Natural killer cell (primary cell): ENCODE measurements at regions not wholly inside any gene's neighbourhood (a gene's known extent, or its start where the extent isn't known, plus 50 kb on each side); places are given as distances from the start of the nearest gene placed in this dataset.

Experiments
- ATAC-seq, 3 donors: fragments of 150-1000 bp in 2 of 3; fragments of 200-7000 bp in 1 of 3; cut with Tn5 transposase; 1 replicate in 1 of 3; 2 replicates in 2 of 3; pipeline ENCODE4 v1.10.0; 2021; ENCODE audit warnings: mild to moderate bottlenecking in 2 of 3, moderate library complexity in 2 of 3
- DNase-seq, 2 donors: peaks; one replicate each; pipeline versions ENCODE4 v3.0.0 to v3.0.0-alpha.2; 2013 to 2021; ENCODE audit warnings: mixed read lengths in 1 of 2
- H3K27ac ChIP-seq: one replicate; pipeline ENCODE4 v1.5.1; 2013; ENCODE audit warnings: mild to moderate bottlenecking, low read length
- H3K27me3 ChIP-seq: one replicate; pipeline ENCODE4 v1.6.1; 2013; ENCODE audit warnings: low read length; ENCODE audit not compliant: control insufficient read depth, insufficient read depth
- H3K36me3 ChIP-seq: one replicate; pipeline ENCODE4 v1.6.1; 2013; ENCODE audit warnings: low read length; ENCODE audit not compliant: control insufficient read depth, insufficient read depth
- H3K4me1 ChIP-seq: one replicate; pipeline ENCODE4 v1.6.1; 2013; ENCODE audit warnings: low read length; ENCODE audit not compliant: control insufficient read depth, insufficient read depth
- H3K4me3 ChIP-seq: one replicate; pipeline ENCODE4 v1.5.1; 2013; ENCODE audit warnings: low read length
- H3K9me3 ChIP-seq: one replicate; pipeline ENCODE4 v1.6.1; 2013; ENCODE audit warnings: low read length; ENCODE audit not compliant: control insufficient read depth, insufficient read depth
- H3K27ac Mint-ChIP-seq, 2 donors: one replicate each; pipeline ENCODE4 v1.8.0; 2022; ENCODE audit warnings: mild to moderate bottlenecking in 2 of 2, mixed read lengths in 2 of 2, moderate library complexity in 1 of 2
- H3K27me3 Mint-ChIP-seq, 2 donors: one replicate each; pipeline ENCODE4 v1.8.0; 2022; ENCODE audit warnings: low read depth in 2 of 2, mixed read lengths in 2 of 2
- H3K36me3 Mint-ChIP-seq: one replicate; pipeline ENCODE4 v1.8.0; 2022; ENCODE audit warnings: mixed read lengths
- H3K4me1 Mint-ChIP-seq, 2 donors: one replicate each; pipeline ENCODE4 v1.8.0; 2022; ENCODE audit warnings: mixed read lengths in 2 of 2
- H3K4me3 Mint-ChIP-seq: one replicate; pipeline ENCODE4 v1.8.0; 2022; ENCODE audit warnings: mild to moderate bottlenecking, moderate library complexity, mixed read lengths
- H3K9me3 Mint-ChIP-seq, 2 donors: one replicate each; pipeline ENCODE4 v1.8.0; 2022; ENCODE audit warnings: mixed read lengths in 2 of 2
- CTCF ChIP-seq: fragments of 200-600 bp; IDR thresholded peaks from one replicate; pipeline ENCODE4 v1.8.0; 2022; ENCODE audit warnings: antibody characterized with exemption
- WGBS: methylation state at CpG from one replicate; pipeline ENCODE4 v1.1.7; 2013; ENCODE audit warnings: missing lambda C conversion rate; ENCODE audit not compliant: insufficient coverage; 5-methylcytosine and 5-hydroxymethylcytosine counted together
- intact Hi-C: fragments of 100-400 bp; cut with micrococcal nuclease; formaldehyde crosslinking; loops from one replicate; pipeline ENCODE4 v1.14.2; 2022

- no peak overlapping the region for H3K27ac Mint-ChIP-seq
- no peak for DNase-seq
- H3K27me3 ChIP-seq, result no peaks in the 10 kb centered on the region
- 86% methylated on average over 4 of the region's 5 CpGs for WGBS
- H3K4me3 ChIP-seq, result no peak overlapping the region
- H3K9me3 ChIP-seq, result no peaks in the 10 kb centered on the region
- H3K4me1 Mint-ChIP-seq, result no peaks in the 10 kb centered on the region
- TF ChIP-seq CTCF, result no peak
- intact Hi-C loops, result no loop called here
- H3K9me3 Mint-ChIP-seq, result peaks cover 9 to 10% of the 10 kb centered on the region in 2 donors
- H3K36me3 ChIP-seq, result no peaks in the 10 kb centered on the region
- no peak for ATAC-seq
- no peaks in the 10 kb centered on the region for H3K4me1 ChIP-seq
- no peak overlapping the region for H3K4me3 Mint-ChIP-seq
- H3K27ac ChIP-seq, result no peak overlapping the region
- no peaks in the 10 kb centered on the region for H3K27me3 Mint-ChIP-seq
- no peaks in the 10 kb centered on the region for H3K36me3 Mint-ChIP-seq
Observed at GRCh38 chr12:63508543-63508942, 159.8 kb downstream of the DPY19L2 start.

- Mint-ChIP-seq H3K4me1 (no peaks in the 10 kb centered on the region), H3K27ac (no peak overlapping the region), H3K27me3 (no peaks in the 10 kb centered on the region), H3K36me3 (no peaks in the 10 kb centered on the region), H3K9me3 (peaks cover 7 to 9% of the 10 kb centered on the region in 2 donors), H3K4me3 (no peak overlapping the region)
- H3K27ac ChIP-seq, result no peak overlapping the region
- H3K4me3 ChIP-seq, result no peak overlapping the region
- WGBS, result 91% methylated on average over 6 of the region's 6 CpGs
- H3K27me3 ChIP-seq, result no peaks in the 10 kb centered on the region
- ATAC-seq, result no peak
- no peak for TF ChIP-seq CTCF
- H3K9me3 ChIP-seq, result no peaks in the 10 kb centered on the region
- DNase-seq, result no peak
- no peaks in the 10 kb centered on the region for H3K36me3 ChIP-seq
- intact Hi-C loops, result no loop called here
- H3K4me1 ChIP-seq, result no peaks in the 10 kb centered on the region
Observed at GRCh38 chr12:63499567-63499966, 168.7 kb downstream of the DPY19L2 start.

GRCh38 chr12:63498239-63498638 is 170.1 kb downstream of the DPY19L2 start:
- DNase-seq, result no peak
- Mint-ChIP-seq H3K4me1 (no peaks in the 10 kb centered on the region), H3K4me3 (no peak overlapping the region), H3K36me3 (no peaks in the 10 kb centered on the region), H3K27ac (no peak overlapping the region), H3K27me3 (no peaks in the 10 kb centered on the region), H3K9me3 (peaks cover 7% of the 10 kb centered on the region in 2 donors)
- no peaks in the 10 kb centered on the region for H3K27me3 ChIP-seq
- no peak for TF ChIP-seq CTCF
- no peaks in the 10 kb centered on the region for H3K36me3 ChIP-seq
- H3K9me3 ChIP-seq, result no peaks in the 10 kb centered on the region
- no peaks in the 10 kb centered on the region for H3K4me1 ChIP-seq
- ATAC-seq, result no peak
- intact Hi-C loops, result no loop called here
- H3K27ac ChIP-seq, result no peak overlapping the region
- H3K4me3 ChIP-seq, result no peak overlapping the region

- Histone ChIP-seq H3K4me1 (no peaks in the 10 kb centered on the region), H3K4me3 (no peak overlapping the region), H3K9me3 (no peaks in the 10 kb centered on the region), H3K36me3 (no peaks in the 10 kb centered on the region), H3K27ac (no peak overlapping the region), H3K27me3 (no peaks in the 10 kb centered on the region)
- H3K9me3 Mint-ChIP-seq, result peaks cover 9 to 10% of the 10 kb centered on the region in 2 donors
- no peak overlapping the region for H3K4me3 Mint-ChIP-seq
- no peaks in the 10 kb centered on the region for H3K4me1 Mint-ChIP-seq
- 43% methylated on average over 2 of the region's 2 CpGs for WGBS
- no peaks in the 10 kb centered on the region for H3K36me3 Mint-ChIP-seq
- H3K27ac Mint-ChIP-seq, result no peak overlapping the region
- TF ChIP-seq CTCF, result no peak
- intact Hi-C loops, result no loop called here
- no peak for ATAC-seq
- DNase-seq, result no peak
- H3K27me3 Mint-ChIP-seq, result no peaks in the 10 kb centered on the region
Observed at GRCh38 chr12:63496654-63497053, 171.6 kb downstream of the DPY19L2 start.
